ENCODE measurements at regions not wholly inside any gene's neighbourhood (a gene's known extent, or its start where the extent isn't known, plus 50 kb on each side); places are given as distances from the start of the nearest gene placed in this dataset.

DNA sequence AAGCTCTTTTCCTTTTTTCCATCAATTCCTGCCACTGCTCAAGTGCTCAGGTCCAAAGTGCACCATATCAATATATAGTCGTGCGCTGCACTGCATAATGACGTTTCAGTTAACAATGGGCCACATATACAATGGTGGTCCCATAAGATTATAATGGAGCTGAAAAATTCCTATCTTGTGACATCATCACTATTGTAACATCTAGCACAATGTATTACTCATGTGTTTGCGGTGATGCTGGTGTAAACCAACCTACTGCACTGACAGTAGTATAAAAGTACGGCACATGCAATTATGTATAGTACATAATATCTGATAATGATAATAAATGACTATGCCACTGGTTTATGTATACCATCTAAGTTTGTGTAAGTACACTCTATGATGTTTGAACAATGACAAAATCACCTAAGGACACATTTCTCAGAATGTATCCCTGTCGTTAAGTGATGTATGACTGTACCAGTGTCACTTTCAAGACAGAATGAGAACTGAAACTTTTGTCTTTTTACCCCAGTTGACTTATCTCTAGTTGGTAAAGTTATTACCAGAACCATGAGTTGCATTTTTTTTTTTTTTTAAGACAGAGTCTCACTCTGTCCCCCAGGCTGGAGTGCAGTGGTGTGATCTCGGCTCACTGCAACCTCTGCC lies 53.7 kb upstream of the INSM2 start:
- no peak for ATAC-seq (ENCODE audit: low read depth)
- DNase-seq = peak; percentile 3
- POLR2A ChIA-PET (ENCODE audit: unreplicated experiment) = no interaction called here
- Histone ChIP-seq H3K36me3 (ENCODE audit: control insufficient read depth, insufficient read depth, low read length) (no peaks in the 10 kb centered on the region), H3K27me3 (ENCODE audit: control insufficient read depth, insufficient read depth, low read length) (peaks cover 1% of the 10 kb centered on the region; the same call in 1 of the 2 replicates), H2AK5ac (ENCODE audit: low read depth, low read length) (no peak overlapping the region), H3K14ac (replicated peaks; ENCODE audit: low read depth, low read length) (no peak overlapping the region), H3K27ac (ENCODE audit: insufficient read depth, low read length) (no peak overlapping the region), H4K20me1 (ENCODE audit: insufficient read depth, low read length) (no peaks in the 10 kb centered on the region), H2BK20ac (ENCODE audit: low read depth, low read length) (no peak overlapping the region), H3K9ac (ENCODE audit: low read depth, low read length) (no peak overlapping the region), H3K18ac (ENCODE audit: low read depth, low read length) (no peak overlapping the region), H2BK15ac (ENCODE audit: low read depth, low read length) (no peak overlapping the region), H2AFZ (replicated peaks; ENCODE audit: low read length, poor library complexity) (no peak overlapping the region), H4K8ac (ENCODE audit: low read depth in 2 of 2, low read length in 2 of 2) (no peak overlapping the region), H3K9me3 (ENCODE audit: control insufficient read depth, insufficient read depth, low read length) (no peaks in the 10 kb centered on the region), H2AK9ac (replicated peaks; ENCODE audit: low read depth, low read length, poor library complexity) (no peak overlapping the region), H3K4me2 (ENCODE audit: low read depth, low read length) (no peak overlapping the region), H2BK5ac (ENCODE audit: low read depth, low read length, poor library complexity, severe bottlenecking) (no peak overlapping the region), H3K4ac (ENCODE audit: low read depth, low read length) (no peak overlapping the region), H2BK120ac (ENCODE audit: low read depth, low read length) (no peak overlapping the region), H3K79me1 (ENCODE audit: low read depth in 1 of 2, low read length in 2 of 2) (no peaks in the 10 kb centered on the region), H3K9me1 (ENCODE audit: insufficient read depth, low read length) (no peaks in the 10 kb centered on the region), H3K23ac (ENCODE audit: low read depth, low read length) (no peak overlapping the region), H4K91ac (ENCODE audit: insufficient read depth, low read depth, low read length) (no peak overlapping the region), H3K56ac (ENCODE audit: extremely low read depth, insufficient read depth, low read length) (no peak overlapping the region), H3K4me1 (ENCODE audit: control insufficient read depth, insufficient read depth, low read length) (no peaks in the 10 kb centered on the region), H3K4me3 (ENCODE audit: insufficient read depth, low read depth, low read length) (no peak overlapping the region), H4K5ac (ENCODE audit: low read depth, low read length) (no peak overlapping the region)
- TF ChIP-seq MXI1 (IDR thresholded peaks at IDR 0.05; ENCODE audit: borderline replicate concordance, low read depth, low read length) = no peak
- TF ChIP-seq RCOR1 (IDR thresholded peaks at IDR 0.05; ENCODE audit: insufficient replicate concordance, low read length) = no peak
- no peak for TF ChIP-seq RFX5 (IDR thresholded peaks at IDR 0.05; ENCODE audit: low read depth, low read length)
- TF ChIP-seq, protein P1, sequence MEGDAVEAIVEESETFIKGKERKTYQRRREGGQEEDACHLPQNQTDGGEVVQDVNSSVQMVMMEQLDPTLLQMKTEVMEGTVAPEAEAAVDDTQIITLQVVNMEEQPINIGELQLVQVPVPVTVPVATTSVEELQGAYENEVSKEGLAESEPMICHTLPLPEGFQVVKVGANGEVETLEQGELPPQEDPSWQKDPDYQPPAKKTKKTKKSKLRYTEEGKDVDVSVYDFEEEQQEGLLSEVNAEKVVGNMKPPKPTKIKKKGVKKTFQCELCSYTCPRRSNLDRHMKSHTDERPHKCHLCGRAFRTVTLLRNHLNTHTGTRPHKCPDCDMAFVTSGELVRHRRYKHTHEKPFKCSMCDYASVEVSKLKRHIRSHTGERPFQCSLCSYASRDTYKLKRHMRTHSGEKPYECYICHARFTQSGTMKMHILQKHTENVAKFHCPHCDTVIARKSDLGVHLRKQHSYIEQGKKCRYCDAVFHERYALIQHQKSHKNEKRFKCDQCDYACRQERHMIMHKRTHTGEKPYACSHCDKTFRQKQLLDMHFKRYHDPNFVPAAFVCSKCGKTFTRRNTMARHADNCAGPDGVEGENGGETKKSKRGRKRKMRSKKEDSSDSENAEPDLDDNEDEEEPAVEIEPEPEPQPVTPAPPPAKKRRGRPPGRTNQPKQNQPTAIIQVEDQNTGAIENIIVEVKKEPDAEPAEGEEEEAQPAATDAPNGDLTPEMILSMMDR (conservative IDR thresholded peaks at IDR 0.05; ENCODE audit: low read depth, low read length) = no peak
- TF ChIP-seq FOS (IDR thresholded peaks at IDR 0.05; ENCODE audit: low read depth, low read length) = no peak
- no peak for TF ChIP-seq MAZ (IDR thresholded peaks at IDR 0.05; ENCODE audit: borderline replicate concordance, low read depth, low read length)
- TF ChIP-seq SMC3 (IDR thresholded peaks at IDR 0.05; ENCODE audit: low read depth, low read length) = no peak
- no peak for TF ChIP-seq POLR2A (IDR thresholded peaks at IDR 0.05; ENCODE audit: low read depth, low read length)
- TF ChIP-seq RAD21 (IDR thresholded peaks at IDR 0.05; ENCODE audit: low read length) = no peak
- no peak for TF ChIP-seq MAFK (IDR thresholded peaks at IDR 0.05; ENCODE audit: low read depth, low read length)
- TF ChIP-seq CHD1 (IDR thresholded peaks at IDR 0.05; ENCODE audit: low read depth, low read length) = no peak
- TF ChIP-seq NFE2L2 (IDR thresholded peaks at IDR 0.05; ENCODE audit: low read depth, low read length) = no peak
- dilution Hi-C loops (cut with HindIII; ENCODE audit: low sequenced_read_pairs, unreplicated experiment) = no loop called here
- WGBS, 2 experiments (ENCODE audit: extremely low coverage in 2 of 2, insufficient read length in 1 of 2) = no CpG with 5 or more reads among the region's 7 CpGs
- BruUV-seq (replicated peaks) = no TSS peak
- in situ Hi-C loops (cut with MboI; ENCODE audit: low sequenced_read_pairs) = no loop called here
- intact Hi-C loops (cut with micrococcal nuclease) = no loop called here
- CTCF ChIA-PET = no interaction called here
